ENCODE measurements at regions not wholly inside any gene's neighbourhood (a gene's known extent, or its start where the extent isn't known, plus 50 kb on each side); places are given as distances from the start of the nearest gene placed in this dataset.
"Not testable (repeated sequence)": the region's sequence is repeated elsewhere in the genome, so short reads cannot be mapped to it uniquely, and the experiment has no call there.

DNA sequence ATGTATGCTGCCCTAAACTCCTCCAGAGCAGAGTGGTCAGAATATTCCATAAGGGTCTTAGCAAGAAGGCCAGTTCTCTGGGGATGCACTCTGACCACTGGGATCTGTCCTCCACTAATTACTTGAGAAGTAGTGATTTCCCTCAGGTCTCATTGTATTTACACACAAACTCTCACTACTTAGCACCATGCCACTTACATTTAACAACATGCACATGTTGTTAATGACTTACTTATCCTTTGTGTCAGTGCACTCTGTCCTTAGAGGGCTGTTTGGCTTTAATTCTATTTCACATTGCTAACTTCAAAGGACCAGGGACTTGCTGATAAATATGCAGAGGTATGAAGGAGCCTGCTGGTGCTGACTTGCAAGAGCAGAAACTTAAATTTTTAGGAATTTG, 1415.5 kb upstream of the ACVR2A start:
- no peak for DNase-seq

- DNase-seq, result no peak
These were observed 1426.9 kb upstream of the ACVR2A start for GRCh38 chr2:146417942-146418341.

DNA sequence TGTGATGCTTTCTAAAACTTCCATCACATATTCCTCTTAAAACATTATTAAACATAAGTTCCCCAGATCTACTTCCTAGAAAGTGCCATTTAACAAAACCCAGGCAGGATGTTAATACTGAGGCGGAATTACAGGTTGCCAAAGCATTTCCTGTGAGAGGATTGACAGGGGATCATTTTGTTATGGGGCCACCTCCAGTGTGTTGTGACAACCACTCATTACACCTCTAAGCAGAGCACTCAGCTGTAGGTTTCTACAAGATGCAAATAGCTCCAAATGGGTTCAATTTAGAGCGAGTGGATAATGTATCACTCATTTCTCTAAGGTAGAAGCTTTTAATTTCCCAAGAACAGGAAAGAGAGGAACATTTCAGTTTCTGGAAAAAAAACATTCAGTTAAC, 1429.5 kb upstream of the ACVR2A start:
- DNase-seq, result no peak

DNA sequence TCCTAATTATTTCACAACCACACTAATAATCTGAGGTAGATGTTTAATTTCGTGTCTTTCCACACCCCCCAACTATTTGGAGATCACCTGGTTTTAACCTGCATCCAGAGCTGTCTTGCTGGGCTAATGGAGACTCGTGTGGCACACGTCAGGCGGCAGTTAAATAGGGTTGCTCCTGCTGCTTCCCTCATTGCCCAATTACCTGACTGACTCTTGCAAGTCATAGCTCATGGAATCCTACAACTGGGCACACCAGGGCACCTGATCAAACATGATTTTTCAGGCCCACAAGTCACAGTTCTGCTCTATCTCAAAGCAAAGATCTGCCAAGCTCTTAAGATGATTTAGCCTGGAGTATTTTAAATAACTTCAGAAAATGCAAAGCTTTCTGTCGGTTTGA, 1430.4 kb upstream of the ACVR2A start:
- DNase-seq, result no peak

DNA sequence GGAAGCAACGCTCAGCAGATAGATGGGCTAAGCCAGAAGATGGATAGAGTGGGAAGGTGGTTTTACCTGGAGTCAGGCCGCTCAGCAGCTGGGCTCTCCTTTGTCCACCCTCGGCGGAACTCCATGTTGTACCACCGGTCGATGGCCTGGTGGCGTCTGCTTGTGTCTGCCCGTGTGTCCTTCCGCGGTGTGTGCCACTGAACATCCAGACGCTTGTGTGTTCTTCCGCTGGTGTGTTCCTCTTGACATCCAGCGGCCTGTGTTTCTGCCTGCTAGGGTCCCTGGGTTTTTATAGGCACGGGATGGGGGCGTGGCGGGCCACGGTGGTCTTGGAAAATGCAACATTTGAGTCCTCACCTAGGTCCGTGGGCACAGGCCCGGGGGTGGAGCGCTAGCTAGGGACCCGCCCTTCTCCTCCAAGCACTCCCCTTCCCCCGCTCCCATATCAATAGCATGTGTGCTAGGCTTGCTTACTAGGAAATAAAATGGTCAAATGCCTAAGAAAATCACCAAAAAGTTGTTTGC, 1431.7 kb upstream of the ACVR2A start:
- no peak for DNase-seq

DNA sequence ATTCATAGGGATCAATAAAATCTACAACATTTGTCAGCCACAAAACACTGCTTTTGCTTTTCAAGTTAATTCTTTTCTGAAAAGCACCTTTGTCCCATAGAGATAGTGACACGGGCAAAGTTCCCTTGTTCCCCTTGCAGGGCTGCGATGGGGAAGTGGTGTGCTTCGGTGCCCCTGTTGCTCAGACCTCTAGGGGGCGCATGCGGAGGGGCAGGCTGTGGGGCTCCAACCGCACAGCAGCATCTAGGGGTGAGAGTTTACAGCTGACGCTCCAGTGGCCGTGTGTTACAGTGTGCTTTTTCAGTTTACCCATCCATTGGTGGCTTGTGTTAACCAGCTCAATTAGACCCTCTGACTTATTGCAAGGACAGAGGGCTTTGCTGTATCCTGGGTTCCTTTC, 1432.2 kb upstream of the ACVR2A start:
- DNase-seq, result no peak

DNA sequence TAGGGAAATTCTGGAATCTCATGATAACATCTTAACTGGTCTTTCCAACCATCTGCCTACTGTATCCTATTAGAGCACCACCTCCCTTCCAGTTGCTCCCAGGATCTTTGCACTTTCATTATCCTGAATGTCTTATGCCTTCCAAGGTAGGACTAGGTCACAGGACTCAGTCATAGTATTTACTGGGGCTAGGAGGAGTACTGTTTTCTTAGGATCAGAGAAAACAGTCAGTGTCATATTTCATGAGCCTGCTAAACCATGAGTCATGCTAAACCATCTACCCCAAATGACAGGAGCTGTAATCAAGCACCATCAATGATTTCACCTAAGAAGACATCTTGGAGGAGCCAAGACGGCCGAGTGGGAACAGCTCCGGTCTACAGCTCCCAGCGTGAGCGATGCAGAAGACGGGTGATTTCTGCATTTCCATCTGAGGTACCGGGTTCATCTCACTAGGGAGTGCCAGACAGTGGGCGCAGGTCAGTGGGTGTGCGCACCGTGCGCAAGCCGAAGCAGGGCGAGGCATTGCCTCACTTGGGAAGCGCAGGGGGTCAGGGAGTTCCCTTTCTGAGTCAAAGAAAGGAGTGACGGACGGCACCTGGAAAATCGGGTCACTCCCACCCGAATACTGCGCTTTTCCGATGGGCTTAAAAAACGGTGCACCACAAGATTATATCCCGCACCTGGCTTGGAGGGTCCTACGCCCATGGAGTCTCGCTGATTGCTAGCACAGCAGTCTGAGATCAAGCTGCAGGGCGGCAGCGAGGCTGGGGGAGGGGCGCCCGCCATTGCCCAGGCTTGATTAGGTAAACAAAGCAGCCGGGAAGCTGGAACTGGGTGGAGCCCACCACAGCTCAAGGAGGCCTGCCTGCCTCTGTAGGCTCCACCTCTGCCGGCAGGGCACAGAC, 1439.2 kb upstream of the ACVR2A start:
- not testable (repeated sequence) for DNase-seq

DNA sequence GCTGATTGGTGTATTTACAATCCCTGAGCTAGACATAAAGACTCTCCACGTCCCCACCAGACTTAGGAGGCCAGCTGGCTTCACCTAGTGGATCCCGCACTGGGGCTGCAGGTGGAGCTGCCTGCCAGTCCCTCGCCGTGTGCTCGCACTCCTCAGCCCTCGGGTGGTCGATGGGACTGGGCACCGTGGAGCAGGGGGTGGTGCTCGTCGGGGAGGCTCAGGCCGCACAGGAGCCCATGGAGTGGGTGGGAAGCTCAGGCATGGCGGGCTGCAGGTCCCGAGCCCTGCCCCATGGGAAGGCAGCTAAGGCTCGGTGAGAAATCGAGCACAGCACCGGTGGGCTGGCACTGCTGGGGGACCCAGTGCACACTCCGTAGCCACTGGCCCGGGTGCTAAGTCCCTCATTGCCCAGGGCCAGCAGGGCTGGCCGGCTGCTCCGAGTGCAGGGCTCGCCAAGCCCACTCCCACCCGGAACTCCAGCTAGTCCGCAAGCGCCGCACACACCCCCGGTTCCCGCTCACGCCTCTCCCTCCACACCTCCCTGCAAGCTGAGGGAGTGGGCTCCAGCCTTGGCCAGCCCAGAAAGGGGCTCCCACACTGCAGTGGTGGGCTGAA, 1441.2 kb upstream of the ACVR2A start:
- not testable (repeated sequence) for DNase-seq

- no peak for DNase-seq
These were observed 1452.2 kb upstream of the ACVR2A start for GRCh38 chr2:146392631-146393030.

DNA sequence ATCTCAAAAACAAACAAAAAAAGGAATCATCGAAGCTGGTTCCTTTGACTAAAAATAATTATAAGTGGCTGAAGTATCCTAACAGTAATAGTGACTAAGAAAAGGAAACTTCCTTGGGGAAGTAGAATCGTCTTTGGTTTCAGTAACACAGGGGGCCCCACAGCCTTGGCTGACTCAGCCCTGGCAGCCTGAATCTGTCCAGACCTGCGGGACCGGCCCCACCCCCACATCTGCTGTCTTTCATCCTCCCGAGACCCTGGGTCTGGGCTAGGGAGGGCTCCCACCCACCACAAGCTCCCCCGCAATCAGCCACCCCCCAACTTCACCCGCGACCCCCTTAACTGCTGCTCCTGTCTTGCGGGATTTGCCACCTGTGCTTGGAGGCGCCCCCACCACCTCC, 1452.6 kb upstream of the ACVR2A start:
- no peak for DNase-seq

DNA sequence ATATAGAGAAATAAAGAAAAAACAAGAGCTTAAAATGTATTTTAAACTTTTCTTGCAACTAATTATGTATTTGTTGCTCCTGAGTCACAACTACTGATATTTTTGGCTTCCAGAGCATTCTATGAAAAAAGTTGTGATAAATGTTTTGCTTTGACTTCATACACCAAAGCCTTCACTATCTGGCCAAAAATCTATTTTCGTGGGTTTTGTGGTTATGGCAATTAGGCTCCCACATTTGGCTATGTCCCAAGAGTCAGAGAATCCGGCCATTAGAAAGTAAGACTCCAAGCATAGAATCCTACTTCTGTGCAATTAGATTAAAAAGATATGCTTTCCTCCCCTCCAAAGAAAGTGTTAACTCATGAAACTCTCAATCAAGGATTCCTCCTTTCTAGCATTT, 1456.1 kb upstream of the ACVR2A start:
- DNase-seq, result no peak

- DNase-seq, result no peak
These were observed 1458.7 kb upstream of the ACVR2A start for GRCh38 chr2:146386096-146386495.

DNA sequence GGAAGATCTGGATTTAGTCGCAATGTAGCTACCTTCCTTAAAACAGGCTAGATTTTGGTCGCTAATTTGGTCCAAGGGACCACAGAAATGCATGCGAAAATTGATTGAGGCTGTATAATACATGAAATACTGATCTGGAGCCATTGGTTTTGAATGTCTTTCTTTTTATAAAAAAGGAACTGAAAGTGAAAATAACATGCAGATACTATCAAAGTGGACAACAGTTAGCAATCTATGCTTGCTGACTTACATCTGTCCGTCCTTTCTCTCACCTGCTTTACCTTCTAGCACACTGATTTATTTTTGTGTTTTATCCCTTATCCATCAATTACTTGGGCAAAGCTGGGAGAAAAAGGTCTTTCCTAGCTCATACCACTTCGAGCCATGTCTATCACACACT, 1459.8 kb upstream of the ACVR2A start:
- no peak for DNase-seq

DNA sequence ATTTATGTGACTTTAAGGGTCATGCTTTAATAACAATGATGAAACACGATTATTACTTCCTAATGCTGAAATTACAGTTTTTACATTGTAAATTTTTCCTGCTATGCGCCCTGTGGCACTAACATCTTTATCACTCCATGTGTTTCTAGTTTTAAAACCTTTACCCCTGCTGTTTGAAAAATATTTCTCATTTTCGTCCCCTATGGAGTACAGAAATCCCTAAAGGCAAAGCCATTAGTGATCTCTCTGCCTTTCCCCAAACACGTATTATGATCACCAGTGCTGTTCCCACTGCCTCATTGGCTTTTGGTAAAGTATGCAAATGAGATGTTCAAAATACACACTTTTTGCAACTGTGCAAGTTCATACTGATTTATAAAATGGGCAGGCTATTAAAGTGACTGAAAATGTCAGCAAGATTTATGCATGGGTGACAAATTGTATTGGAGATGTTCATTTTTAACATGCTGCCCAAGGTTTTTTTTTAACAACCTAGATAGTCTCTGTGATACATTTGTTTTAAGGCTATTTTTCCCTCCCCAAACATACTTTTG, 1468.2 kb upstream of the ACVR2A start:
- DNase-seq, result no peak

DNA sequence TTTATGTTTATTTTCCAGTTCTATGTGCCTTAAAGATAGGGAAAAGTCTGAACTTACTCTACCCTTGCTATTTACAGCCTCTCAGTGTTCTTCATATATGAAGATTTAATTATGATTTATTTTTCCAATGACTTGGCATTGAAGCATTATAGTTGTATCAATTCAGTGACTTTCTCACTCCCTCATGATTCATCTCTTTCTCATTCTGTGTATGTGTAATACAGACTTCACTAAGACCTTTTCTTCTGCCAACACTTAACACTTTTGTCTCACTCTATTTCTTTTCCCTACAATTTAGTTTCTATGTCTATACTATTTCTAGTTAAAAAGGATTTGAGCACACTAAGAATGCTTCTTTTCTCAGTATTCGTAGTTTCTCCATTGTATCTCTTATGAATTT, 1470.3 kb upstream of the ACVR2A start:
- DNase-seq, result no peak

- DNase-seq, result not testable (repeated sequence)
These were observed 1473.5 kb upstream of the ACVR2A start for GRCh38 chr2:146371364-146371763.

GRCh38 chr2:146370826-146371225, 1474.0 kb upstream of the ACVR2A start:
- no peak for DNase-seq

- DNase-seq, result no peak
These were observed 1478.6 kb upstream of the ACVR2A start for GRCh38 chr2:146366276-146366675.

GRCh38 chr2:146365041-146365440, 1479.8 kb upstream of the ACVR2A start:
- DNase-seq, result no peak

DNA sequence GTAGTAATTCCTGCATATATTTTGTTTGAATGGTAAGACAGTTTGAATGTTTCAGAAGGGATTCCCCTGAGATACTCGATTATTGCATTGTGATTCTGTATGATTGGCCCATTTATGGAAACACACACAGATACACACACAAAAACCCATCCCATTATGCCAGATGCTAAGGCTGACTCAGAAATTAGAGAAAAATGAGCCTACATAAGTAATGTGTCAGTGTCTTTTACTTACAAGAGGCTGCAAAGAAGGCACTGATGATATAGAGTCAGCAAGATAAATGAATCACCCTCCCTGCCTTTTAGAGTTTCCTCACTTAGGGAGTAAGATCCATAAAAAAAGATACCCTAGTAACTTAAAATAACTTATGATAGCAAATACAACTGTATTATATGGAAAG, 1481.1 kb upstream of the ACVR2A start:
- DNase-seq, result no peak

- no peak for DNase-seq
These were observed 1493.1 kb upstream of the ACVR2A start for GRCh38 chr2:146351689-146352088.

DNA sequence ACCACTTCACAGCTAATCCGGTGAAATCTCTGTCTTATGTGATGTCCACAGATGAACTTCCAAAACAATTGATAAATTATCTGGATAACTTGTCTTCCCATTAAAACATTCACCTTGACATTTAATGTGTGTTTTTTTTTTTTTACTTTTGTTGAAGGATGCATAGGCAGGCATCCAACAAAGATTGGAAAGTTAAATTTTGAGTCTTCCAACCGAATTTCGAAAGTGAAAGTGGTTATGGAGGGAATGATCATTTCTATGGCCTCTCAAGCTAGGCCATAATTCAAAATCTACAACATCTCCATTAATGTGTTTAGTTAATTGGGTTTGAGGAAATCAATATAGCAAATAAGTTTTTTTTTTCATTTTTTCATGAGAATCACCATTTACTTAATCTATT, 1495.5 kb upstream of the ACVR2A start:
- DNase-seq, result no peak

GRCh38 chr2:146324951-146325350, 1519.9 kb upstream of the ACVR2A start:
- no peak for DNase-seq

DNA sequence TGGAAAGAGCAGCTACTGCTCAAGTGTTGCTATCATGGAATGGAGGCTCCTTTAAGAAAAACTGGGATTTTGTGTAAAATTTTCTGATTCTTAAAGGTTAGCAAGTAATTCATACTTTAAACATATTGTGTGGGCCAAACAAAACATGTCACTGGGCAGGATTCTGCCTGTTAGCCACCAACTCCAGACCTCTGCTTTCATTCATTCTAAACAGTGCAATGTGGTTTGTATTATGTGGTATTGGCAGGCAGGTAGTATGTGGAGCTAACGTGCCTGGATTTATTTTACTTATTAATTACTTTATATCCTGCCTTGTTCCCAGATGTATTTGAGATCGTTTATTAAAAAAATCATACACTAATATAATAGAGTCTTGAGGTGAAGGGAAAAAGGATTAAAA, 1521.3 kb upstream of the ACVR2A start:
- no peak for DNase-seq

Measured in activated naive CD4-positive, alpha-beta T cell (primary cell).